MG63 (cell line): ENCODE measurements at regions not wholly inside any gene's neighbourhood (a gene's known extent, or its start where the extent isn't known, plus 50 kb on each side); places are given as distances from the start of the nearest gene placed in this dataset.

Experiments used
- DNase-seq: peaks from one replicate; pipeline ENCODE4 v3.0.0-alpha.2; 2020
- H3K27me3 ChIP-seq: fragments of 250-450 bp; sonication (Bioruptor Pico); 2 replicates; pipeline ENCODE4 v1.5.1; 2020; ENCODE audit warnings: mild to moderate bottlenecking, moderate library complexity
- H3K36me3 ChIP-seq: fragments of 250-450 bp; sonication (Bioruptor Pico); 2 replicates; pipeline ENCODE4 v1.5.1; 2020; ENCODE audit warnings: mild to moderate bottlenecking, moderate library complexity
- H3K4me3 ChIP-seq: fragments of 250-450 bp; sonication (Bioruptor Pico); 2 replicates; pipeline ENCODE4 v1.5.1; 2020; ENCODE audit warnings: mild to moderate bottlenecking, moderate library complexity
- H3K9me3 ChIP-seq: fragments of 250-450 bp; sonication (Bioruptor Pico); 2 replicates; pipeline ENCODE4 v1.5.1; 2020; ENCODE audit warnings: mild to moderate bottlenecking, moderate library complexity

DNA sequence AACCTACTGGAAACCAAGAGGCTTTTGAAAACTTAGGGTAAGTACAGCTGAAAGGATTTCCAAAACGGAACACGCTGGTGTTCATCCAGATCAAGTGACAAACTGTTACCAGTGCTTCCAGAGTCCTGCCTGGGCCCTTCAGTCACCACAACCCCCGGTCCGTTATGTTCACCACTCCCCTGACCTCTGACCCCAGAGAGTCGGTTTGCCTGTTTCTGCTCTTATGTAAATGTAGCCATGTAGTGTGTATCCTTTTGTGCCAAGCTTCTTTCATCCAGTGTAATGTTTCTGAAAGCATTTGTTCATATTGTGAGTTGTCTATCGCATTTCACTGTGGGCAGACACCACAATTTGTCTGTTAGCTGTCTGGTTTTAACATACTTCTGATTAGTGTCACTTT, 217.5 kb downstream of the NCK2 start:
- H3K36me3 ChIP-seq: no peaks in the 10 kb centered on the region
- H3K9me3 ChIP-seq: no peaks in the 10 kb centered on the region
- no peak overlapping the region for H3K4me3 ChIP-seq
- H3K27me3 ChIP-seq: no peaks in the 10 kb centered on the region
- no peak for DNase-seq

DNA sequence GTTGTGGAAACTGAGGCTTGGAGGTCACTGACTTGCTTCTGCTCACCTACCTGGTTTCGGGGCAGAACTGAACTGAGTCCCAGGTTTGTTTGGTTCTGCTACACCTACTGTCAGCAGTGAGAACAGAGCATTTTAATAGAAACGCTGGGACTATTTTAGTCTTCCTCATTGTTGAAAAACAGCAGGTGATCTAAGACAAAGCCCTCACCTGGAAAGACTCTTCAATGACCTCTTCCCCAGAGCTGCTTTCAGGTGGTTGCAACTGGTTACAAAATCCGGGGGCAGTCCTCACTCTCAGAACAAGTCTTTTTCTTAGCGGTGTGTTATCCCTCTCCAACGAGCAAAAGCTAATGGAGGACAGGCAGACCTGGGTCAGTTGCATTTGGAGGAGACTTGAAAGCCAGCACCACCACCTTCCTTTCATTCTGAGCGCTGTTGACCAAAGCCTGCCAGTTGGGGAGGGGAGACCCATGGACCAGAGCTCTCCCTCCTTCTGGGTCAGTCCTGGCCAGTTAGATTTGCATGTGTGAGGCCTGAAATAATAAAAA, 217.0 kb downstream of the NCK2 start:
- H3K36me3 ChIP-seq: no peaks in the 10 kb centered on the region
- DNase-seq: no peak
- H3K27me3 ChIP-seq: no peaks in the 10 kb centered on the region
- H3K9me3 ChIP-seq: no peaks in the 10 kb centered on the region
- no peak overlapping the region for H3K4me3 ChIP-seq

DNA sequence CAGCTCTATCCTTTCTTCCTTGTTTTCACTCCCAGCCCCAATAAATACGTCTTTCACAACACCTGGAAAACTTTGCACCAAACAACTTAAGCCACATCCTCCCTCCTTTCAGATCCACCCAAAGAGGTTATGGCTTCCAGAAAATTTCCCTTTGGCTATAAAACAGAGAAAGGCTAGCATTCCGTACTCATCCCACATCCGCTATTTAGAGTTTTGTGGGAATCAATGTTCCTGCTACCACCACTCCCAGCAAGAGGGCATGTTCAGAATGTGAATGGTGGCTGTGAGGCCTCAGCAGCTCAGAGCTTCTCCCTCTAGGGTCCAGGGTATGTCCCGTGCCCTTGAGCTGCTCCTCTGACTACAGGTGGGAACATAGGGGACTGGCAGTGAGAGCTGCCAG, 214.6 kb downstream of the NCK2 start:
- Histone ChIP-seq H3K27me3 (no peaks in the 10 kb centered on the region; the same call in 1 of the 2 replicates), H3K4me3 (no peak overlapping the region), H3K9me3 (no peaks in the 10 kb centered on the region), H3K36me3 (no peaks in the 10 kb centered on the region)
- no peak for DNase-seq

DNA sequence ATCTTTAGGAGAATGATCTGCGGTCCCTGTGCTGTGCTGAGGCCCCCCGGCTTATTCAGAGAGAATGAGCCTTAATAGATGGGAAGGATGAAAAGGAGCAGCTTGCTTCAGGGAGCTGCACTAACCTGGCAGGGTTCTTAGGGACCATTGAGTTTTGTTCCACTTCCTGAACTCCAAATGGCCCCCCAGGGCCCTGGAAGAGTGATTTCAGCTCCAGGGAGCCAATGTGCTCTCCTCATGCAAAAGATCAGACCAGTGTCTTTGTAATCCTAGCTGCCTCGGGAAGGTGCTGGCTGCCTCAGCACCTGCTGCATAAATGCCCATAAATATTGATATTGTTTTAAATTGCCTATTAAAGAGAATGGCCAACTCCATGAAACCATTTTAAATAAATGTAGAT, 210.2 kb downstream of the NCK2 start:
- no peaks in the 10 kb centered on the region for H3K36me3 ChIP-seq
- H3K4me3 ChIP-seq: no peak overlapping the region
- H3K9me3 ChIP-seq: no peaks in the 10 kb centered on the region
- no peak for DNase-seq
- H3K27me3 ChIP-seq: no peaks in the 10 kb centered on the region; the same call in 1 of the 2 replicates

DNA sequence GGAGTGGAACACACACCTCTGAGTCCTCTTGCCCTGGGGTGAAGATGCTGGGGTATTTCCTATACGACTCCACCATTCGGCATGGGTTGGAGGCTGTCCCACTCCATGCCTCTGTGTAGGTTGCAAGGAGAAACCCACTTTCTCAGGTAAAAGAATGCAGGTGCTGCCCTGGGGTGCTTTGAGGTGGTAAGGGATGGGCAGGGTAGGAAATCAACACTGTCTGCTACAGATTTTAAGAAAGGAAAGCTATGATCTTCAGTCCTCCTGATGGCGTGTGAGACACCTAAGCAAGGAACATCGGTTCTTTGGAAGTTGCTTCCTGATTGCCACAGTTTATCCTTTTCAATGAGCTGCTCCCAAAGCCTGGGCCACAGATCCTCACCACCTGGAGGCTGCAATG, 209.2 kb downstream of the NCK2 start:
- Histone ChIP-seq H3K9me3 (no peaks in the 10 kb centered on the region), H3K4me3 (no peak overlapping the region), H3K27me3 (no peaks in the 10 kb centered on the region; the same call in 1 of the 2 replicates), H3K36me3 (no peaks in the 10 kb centered on the region)
- no peak for DNase-seq

DNA sequence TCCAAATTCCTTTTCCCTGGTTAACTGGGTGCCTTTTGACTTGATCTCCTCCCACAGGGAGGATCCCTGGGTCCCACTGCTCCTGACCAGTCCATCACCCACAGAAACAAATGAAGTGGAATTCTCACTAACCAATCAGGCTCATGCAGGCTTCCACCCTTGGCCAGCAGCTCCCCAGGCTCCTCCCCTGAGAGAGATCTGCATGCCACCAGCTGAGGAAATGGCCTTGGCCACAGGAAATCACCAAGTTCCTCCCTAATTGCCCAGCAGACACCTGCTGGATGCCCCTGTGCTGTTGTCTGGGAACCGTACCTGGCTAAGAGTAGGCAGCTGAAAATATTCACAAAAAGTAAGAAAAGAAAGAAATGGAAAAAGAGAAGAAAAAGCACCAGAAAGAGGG, 207.4 kb downstream of the NCK2 start:
- H3K9me3 ChIP-seq: no peaks in the 10 kb centered on the region
- no peak overlapping the region for H3K4me3 ChIP-seq
- H3K27me3 ChIP-seq: no peaks in the 10 kb centered on the region; the same call in 1 of the 2 replicates
- no peaks in the 10 kb centered on the region for H3K36me3 ChIP-seq
- DNase-seq: no peak

DNA sequence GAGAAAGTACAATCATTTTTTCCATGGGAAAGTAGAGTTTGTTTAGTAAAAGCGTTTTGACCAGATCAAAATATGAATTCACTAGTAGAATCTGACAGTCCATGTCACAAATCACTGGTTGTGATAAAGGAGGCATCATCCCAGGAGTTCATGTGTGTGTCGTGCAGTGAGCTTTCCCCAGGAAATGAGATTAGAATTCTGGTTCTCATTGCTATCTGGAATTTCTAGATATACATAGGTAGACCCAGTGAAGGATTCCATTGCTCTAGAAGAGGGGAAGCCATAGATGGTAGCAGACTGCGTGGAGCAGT, 206.6 kb downstream of the NCK2 start:
- Histone ChIP-seq H3K36me3 (no peaks in the 10 kb centered on the region), H3K9me3 (no peaks in the 10 kb centered on the region), H3K4me3 (no peak overlapping the region), H3K27me3 (no peaks in the 10 kb centered on the region; the same call in 1 of the 2 replicates)
- DNase-seq: no peak

DNA sequence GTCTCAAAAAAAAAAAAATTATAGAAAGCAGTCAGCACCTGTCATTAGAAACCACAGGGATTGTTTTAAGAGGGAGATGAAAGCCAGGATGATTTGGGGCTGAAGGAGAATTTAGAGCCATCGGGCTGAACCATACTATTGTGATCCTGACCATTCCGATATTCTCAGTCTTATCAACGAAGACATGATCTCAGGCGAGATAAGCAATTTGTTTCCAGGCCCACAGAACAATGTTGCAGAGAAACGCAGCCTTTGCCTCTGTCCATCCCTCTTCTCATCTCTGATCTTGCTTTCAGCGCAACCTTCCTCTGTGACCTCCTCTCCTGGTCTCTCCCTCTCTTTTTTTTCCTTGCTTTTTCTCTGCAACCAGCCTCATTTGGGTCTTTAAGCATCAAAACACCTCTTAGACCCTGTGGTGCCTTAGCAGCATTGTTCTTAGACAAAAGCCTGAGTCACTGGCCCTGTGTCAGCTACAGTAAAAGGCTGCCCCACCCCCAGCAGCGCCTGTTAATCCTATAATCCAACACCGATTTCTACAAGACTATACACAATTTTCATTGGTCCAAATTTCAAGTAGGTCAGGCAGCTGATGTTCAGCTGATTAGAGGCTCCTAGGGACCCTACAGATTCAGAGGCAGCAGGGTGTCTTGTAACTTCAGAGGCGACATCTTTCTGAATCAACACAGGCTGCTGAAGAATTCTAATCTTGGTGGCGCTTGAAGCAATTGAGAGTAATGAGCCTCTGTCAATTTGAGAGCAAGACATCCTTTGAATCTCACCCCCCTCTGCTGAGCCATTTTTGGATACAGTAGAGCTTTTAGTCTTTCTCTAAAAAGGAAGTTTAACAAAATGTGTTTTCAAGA, 206.0 kb downstream of the NCK2 start:
- no peak for DNase-seq
- no peaks in the 10 kb centered on the region for H3K36me3 ChIP-seq
- no peaks in the 10 kb centered on the region; the same call in 1 of the 2 replicates for H3K27me3 ChIP-seq
- H3K4me3 ChIP-seq: no peak overlapping the region
- H3K9me3 ChIP-seq: no peaks in the 10 kb centered on the region

DNA sequence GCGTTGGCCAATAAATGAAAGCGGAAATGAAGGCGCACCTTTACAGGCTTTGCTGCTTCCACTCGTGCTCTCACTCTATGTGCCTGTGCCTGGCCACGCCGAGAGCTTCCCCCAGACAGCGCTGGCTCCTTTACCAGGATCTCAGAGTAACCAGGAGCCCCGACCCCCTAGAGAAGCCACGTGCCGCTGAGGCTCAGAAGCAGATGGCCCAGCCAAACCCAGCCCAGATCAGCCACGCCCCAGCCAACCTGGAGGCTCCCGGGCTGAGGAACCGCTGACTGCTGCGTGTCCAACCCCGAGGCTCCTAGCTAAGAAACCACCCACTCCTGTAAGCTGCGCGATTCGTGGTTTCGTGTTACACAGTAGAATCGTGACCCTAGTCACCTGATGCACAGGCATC, 199.3 kb downstream of the NCK2 start:
- Histone ChIP-seq H3K36me3 (no peaks in the 10 kb centered on the region), H3K27me3 (no peaks in the 10 kb centered on the region), H3K4me3 (no peak overlapping the region), H3K9me3 (no peaks in the 10 kb centered on the region)
- no peak for DNase-seq
